GM23338 (cell line): ENCODE measurements at regions not wholly inside any gene's neighbourhood (a gene's known extent, or its start where the extent isn't known, plus 50 kb on each side); places are given as distances from the start of the nearest gene placed in this dataset.

ENCODE experiments used
- ATAC-seq: fragments of 200-7000 bp; cut with Tn5 transposase; 3 replicates; pipeline ENCODE4 v1.9.1; 2020
- DNase-seq: peaks from one replicate; pipeline ENCODE4 v3.0.0-alpha.2; 2015; ENCODE audit warnings: low spot score
- H2AFZ ChIP-seq: fragments of 200-600 bp; sonication (generic); 2 replicates; pipeline ENCODE4 v1.8.0; 2016; ENCODE audit warnings: antibody characterized with exemption, mild to moderate bottlenecking, moderate library complexity
- H3F3A ChIP-seq: fragments of 200-600 bp; sonication (generic); replicated peaks from 2 replicates; pipeline ENCODE4 v1.8.0; 2017; ENCODE audit warnings: antibody characterized with exemption, mixed run types, low read depth
- H3K27ac ChIP-seq: fragments of 200-600 bp; sonication (generic); 2 replicates; pipeline ENCODE4 v1.6.1; 2016; ENCODE audit warnings: low read depth
- H3K27me3 ChIP-seq: fragments of 200-600 bp; sonication (generic); 2 replicates; pipeline ENCODE4 v1.8.0; 2016; ENCODE audit warnings: mild to moderate bottlenecking, mixed run types, moderate library complexity; ENCODE audit not compliant: insufficient read depth
- H3K36me3 ChIP-seq: fragments of 200-600 bp; sonication (generic); 2 replicates; pipeline ENCODE4 v1.8.0; 2016; ENCODE audit warnings: mild to moderate bottlenecking; ENCODE audit not compliant: insufficient read depth
- H3K4me1 ChIP-seq: fragments of 200-600 bp; sonication (generic); 2 replicates; pipeline ENCODE4 v1.8.0; 2016; ENCODE audit warnings: mild to moderate bottlenecking, moderate library complexity; ENCODE audit not compliant: insufficient read depth
- H3K4me2 ChIP-seq: fragments of 200-600 bp; sonication (generic); 2 replicates; pipeline ENCODE4 v1.7.1; 2017; ENCODE audit warnings: mixed run types
- H3K4me3 ChIP-seq: fragments of 200-600 bp; sonication (generic); 2 replicates; pipeline ENCODE4 v1.6.1; 2016; ENCODE audit warnings: mixed run types
- H3K79me2 ChIP-seq: fragments of 200-600 bp; sonication (generic); replicated peaks from 2 replicates; pipeline ENCODE4 v1.8.0; 2017; ENCODE audit warnings: mild to moderate bottlenecking; ENCODE audit not compliant: insufficient read depth
- H3K9me2 ChIP-seq: fragments of 200-600 bp; sonication (generic); 2 replicates; pipeline ENCODE4 v1.8.0; 2017; ENCODE audit not compliant: insufficient read depth
- H4K20me1 ChIP-seq: fragments of 200-600 bp; sonication (generic); replicated peaks from 2 replicates; pipeline ENCODE4 v1.8.0; 2017; ENCODE audit warnings: mild to moderate bottlenecking; ENCODE audit not compliant: insufficient read depth
- H3K27ac Mint-ChIP-seq: 2 replicates; pipeline ENCODE4 v1.8.0; 2020; ENCODE audit warnings: inconsistent platforms, mild to moderate bottlenecking, moderate library complexity, mixed read lengths
- H3K27me3 Mint-ChIP-seq: 3 replicates; pipeline ENCODE4 v1.8.0; 2022; ENCODE audit warnings: low read depth, mild to moderate bottlenecking, moderate library complexity, mixed read lengths, inconsistent platforms; ENCODE audit not compliant: insufficient read depth, poor library complexity
- H3K36me3 Mint-ChIP-seq: 3 replicates; pipeline ENCODE4 v1.8.0; 2021; ENCODE audit warnings: low read depth, mild to moderate bottlenecking, inconsistent platforms, moderate library complexity, mixed read lengths
- H3K4me1 Mint-ChIP-seq: 3 replicates; pipeline ENCODE4 v1.8.0; 2020; ENCODE audit warnings: mild to moderate bottlenecking, inconsistent platforms, mixed read lengths
- H3K4me3 Mint-ChIP-seq: 3 replicates; pipeline ENCODE4 v1.8.0; 2021; ENCODE audit warnings: moderate library complexity, mild to moderate bottlenecking, inconsistent platforms, mixed read lengths
- H3K9me3 Mint-ChIP-seq: 3 replicates; pipeline ENCODE4 v1.8.0; 2020; ENCODE audit warnings: moderate library complexity, mild to moderate bottlenecking, inconsistent platforms, mixed read lengths
- JUNB ChIP-seq: IDR thresholded peaks from one replicate; pipeline ENCODE4 v1.6.1; 2016; ENCODE audit warnings: antibody characterized with exemption; ENCODE audit not compliant: unreplicated experiment
- STAT1 ChIP-seq: IDR thresholded peaks from one replicate; pipeline ENCODE4 v1.6.1; 2016; ENCODE audit warnings: antibody characterized with exemption; ENCODE audit not compliant: unreplicated experiment
- ZNF114 ChIP-seq: fragments of 250-450 bp; sonication (Bioruptor Pico); IDR thresholded peaks from 2 replicates; pipeline ENCODE4 v1.5.0; 2020; ENCODE audit warnings: mild to moderate bottlenecking, moderate library complexity
- ZNF462 ChIP-seq: fragments of 250-450 bp; sonication (Bioruptor Pico); IDR thresholded peaks from 2 replicates; pipeline ENCODE4 v1.5.0; 2020; ENCODE audit warnings: mild to moderate bottlenecking, moderate library complexity

GRCh38 chr2:100704711-100705110, 115.2 kb upstream of the NPAS2 start:
- H3K4me3 Mint-ChIP-seq: no peak overlapping the region
- no peak overlapping the region for H3K27ac Mint-ChIP-seq
- H4K20me1 ChIP-seq: no peaks in the 10 kb centered on the region

More at GRCh38 chr2:100704711-100705110, 115.2 kb upstream of the NPAS2 start:
- Histone ChIP-seq H3K27ac (no peak overlapping the region), H3K4me1 (no peaks in the 10 kb centered on the region), H2AFZ (no peak overlapping the region), H3K79me2 (no peaks in the 10 kb centered on the region), H3F3A (no peaks in the 10 kb centered on the region), H3K4me3 (no peak overlapping the region), H3K36me3 (no peaks in the 10 kb centered on the region), H3K9me2 (no peaks in the 10 kb centered on the region), H3K27me3 (no peaks in the 10 kb centered on the region), H3K4me2 (no peak overlapping the region)
- Mint-ChIP-seq H3K36me3 (no peaks in the 10 kb centered on the region; the same call in 2 of the 3 replicates), H3K4me1 (peaks cover 20% of the 10 kb centered on the region), H3K27me3 (peaks cover 7% of the 10 kb centered on the region), H3K9me3 (peaks cover 5% of the 10 kb centered on the region; the same call in 1 of the 3 replicates)
- DNase-seq (no peak), ATAC-seq (no peak)
- TF ChIP-seq STAT1: no peak
- TF ChIP-seq JUNB: no peak
- TF ChIP-seq ZNF462 (CRISPR knock-in tag): no peak
- no peak for TF ChIP-seq ZNF114 (CRISPR knock-in tag)
